ENCODE measurements at regions not wholly inside any gene's neighbourhood (a gene's known extent, or its start where the extent isn't known, plus 50 kb on each side); places are given as distances from the start of the nearest gene placed in this dataset.

GRCh38 chr11:122267602-122268001, 151.6 kb upstream of the BLID start:
- DNase-seq = peak; percentile 71
- CTCF ChIA-PET = interaction anchor here (0.7 kb wide), 1 partner anchor 39 kb away, joined by 3 read pairs; no protein-coding TSS in a partner anchor
- TF ChIP-seq CTCF (conservative IDR thresholded peaks at IDR 0.05; ENCODE audit: low read depth, low read length) (no peak), EZH2 (IDR thresholded peaks at IDR 0.05; ENCODE audit: low read length, unreplicated experiment) (no peak), EZH2phosphoT487 (IDR thresholded peaks at IDR 0.05; ENCODE audit: borderline replicate concordance, low read length) (no peak)

GRCh38 chr11:122265981-122266380, 150.0 kb upstream of the BLID start:
- no peak overlapping the region for H3K4me2 ChIP-seq (ENCODE audit: low read length)
- no peak overlapping the region for H2AFZ ChIP-seq (ENCODE audit: low read length)
- H3F3A ChIP-seq (ENCODE audit: low read length, unreplicated experiment) = no peaks in the 10 kb centered on the region
- no TSS peak for BruUV-seq (replicated peaks)
- no peaks in the 10 kb centered on the region for H4K20me1 ChIP-seq (ENCODE audit: low read length)
- DNase-seq (no peak), ATAC-seq (no peak)
- H3K27me3 ChIP-seq (ENCODE audit: low read length) = peaks cover 80% of the 10 kb centered on the region
- H3K79me2 ChIP-seq (ENCODE audit: low read length) = no peaks in the 10 kb centered on the region
- TF ChIP-seq EZH2 (IDR thresholded peaks at IDR 0.05; ENCODE audit: low read length, unreplicated experiment) (no peak), CTCF (conservative IDR thresholded peaks at IDR 0.05; ENCODE audit: low read depth, low read length) (no peak), EZH2phosphoT487 (IDR thresholded peaks at IDR 0.05; ENCODE audit: borderline replicate concordance, low read length) (no peak)
- 0 out of 2 replicates have a peak, but pooled peaks cover 8% of the 10 kb centered on the region for H3K4me1 ChIP-seq (ENCODE audit: insufficient read depth, low read length)
- no peak overlapping the region for H3K9ac ChIP-seq (ENCODE audit: low read length)
- intact Hi-C loops (cut with micrococcal nuclease) = no loop called here
- no peaks in the 10 kb centered on the region for H3K9me3 ChIP-seq (ENCODE audit: low read length)
- no peaks in the 10 kb centered on the region for H3K36me3 ChIP-seq (ENCODE audit: low read depth, low read length)
- no peak overlapping the region for H3K27ac ChIP-seq (ENCODE audit: low read length)
- CTCF ChIA-PET = no interaction called here
- no peak overlapping the region for H3K4me3 ChIP-seq (ENCODE audit: low read length)
- H3K9me2 ChIP-seq (replicated peaks; ENCODE audit: low read length) = no peaks in the 10 kb centered on the region
- POLR2A ChIA-PET (ENCODE audit: unreplicated experiment) = no interaction called here

More at GRCh38 chr11:122267602-122268001, 151.6 kb upstream of the BLID start:
- ATAC-seq = peak; percentile 54
- H3K4me2 ChIP-seq (ENCODE audit: low read length) = no peak overlapping the region
- 0 out of 2 replicates have a peak, but pooled peaks cover 8% of the 10 kb centered on the region for H3K4me1 ChIP-seq (ENCODE audit: insufficient read depth, low read length)
- H3K27me3 ChIP-seq (ENCODE audit: low read length) = peaks cover 84% of the 10 kb centered on the region
- H3K9me3 ChIP-seq (ENCODE audit: low read length) = no peaks in the 10 kb centered on the region
- H2AFZ ChIP-seq (ENCODE audit: low read length) = no peak overlapping the region
- no peaks in the 10 kb centered on the region for H3K36me3 ChIP-seq (ENCODE audit: low read depth, low read length)
- H3F3A ChIP-seq (ENCODE audit: low read length, unreplicated experiment) = no peaks in the 10 kb centered on the region
- no TSS peak for BruUV-seq (replicated peaks)
- H3K9ac ChIP-seq (ENCODE audit: low read length) = no peak overlapping the region
- H3K4me3 ChIP-seq (ENCODE audit: low read length) = no peak overlapping the region
- intact Hi-C loops (cut with micrococcal nuclease) = no loop called here
- H3K27ac ChIP-seq (ENCODE audit: low read length) = no peak overlapping the region
- POLR2A ChIA-PET (ENCODE audit: unreplicated experiment) = no interaction called here
- H4K20me1 ChIP-seq (ENCODE audit: low read length) = no peaks in the 10 kb centered on the region
- no peaks in the 10 kb centered on the region for H3K79me2 ChIP-seq (ENCODE audit: low read length)
- H3K9me2 ChIP-seq (replicated peaks; ENCODE audit: low read length) = no peaks in the 10 kb centered on the region

- no peak overlapping the region for H3K27ac ChIP-seq (ENCODE audit: low read length)
- DNase-seq (no peak), ATAC-seq (no peak)
- H3K4me3 ChIP-seq (ENCODE audit: low read length) = no peak overlapping the region
- no peak overlapping the region for H2AFZ ChIP-seq (ENCODE audit: low read length)
- no peaks in the 10 kb centered on the region for H3K9me3 ChIP-seq (ENCODE audit: low read length)
- H3K79me2 ChIP-seq (ENCODE audit: low read length) = no peaks in the 10 kb centered on the region
- intact Hi-C loops (cut with micrococcal nuclease) = no loop called here
- no TSS peak for BruUV-seq (replicated peaks)
- no peak overlapping the region for H3K9ac ChIP-seq (ENCODE audit: low read length)
- H3K9me2 ChIP-seq (replicated peaks; ENCODE audit: low read length) = no peaks in the 10 kb centered on the region
- H3K4me1 ChIP-seq (ENCODE audit: insufficient read depth, low read length) = 0 out of 2 replicates have a peak, but pooled peaks cover 8% of the 10 kb centered on the region
- POLR2A ChIA-PET (ENCODE audit: unreplicated experiment) = interaction anchor here (0.6 kb wide), 1 partner anchor 17 kb away, joined by 4 read pairs; no protein-coding TSS in a partner anchor
- no peak overlapping the region for H3K4me2 ChIP-seq (ENCODE audit: low read length)
- no peaks in the 10 kb centered on the region for H4K20me1 ChIP-seq (ENCODE audit: low read length)
- H3F3A ChIP-seq (ENCODE audit: low read length, unreplicated experiment) = no peaks in the 10 kb centered on the region
- CTCF ChIA-PET = no interaction called here
- H3K27me3 ChIP-seq (ENCODE audit: low read length) = peaks cover 82% of the 10 kb centered on the region
- TF ChIP-seq EZH2phosphoT487 (IDR thresholded peaks at IDR 0.05; ENCODE audit: borderline replicate concordance, low read length) = no peak
- TF ChIP-seq EZH2 (IDR thresholded peaks at IDR 0.05; ENCODE audit: low read length, unreplicated experiment) = no peak
- TF ChIP-seq CTCF (conservative IDR thresholded peaks at IDR 0.05; ENCODE audit: low read depth, low read length) = no peak
- no peaks in the 10 kb centered on the region for H3K36me3 ChIP-seq (ENCODE audit: low read depth, low read length)
These were observed 148.1 kb upstream of the BLID start for GRCh38 chr11:122264121-122264520.

All from PC-3 (cell line).